ENCODE measurements at regions not wholly inside any gene's neighbourhood (a gene's known extent, or its start where the extent isn't known, plus 50 kb on each side); places are given as distances from the start of the nearest gene placed in this dataset.

DNA sequence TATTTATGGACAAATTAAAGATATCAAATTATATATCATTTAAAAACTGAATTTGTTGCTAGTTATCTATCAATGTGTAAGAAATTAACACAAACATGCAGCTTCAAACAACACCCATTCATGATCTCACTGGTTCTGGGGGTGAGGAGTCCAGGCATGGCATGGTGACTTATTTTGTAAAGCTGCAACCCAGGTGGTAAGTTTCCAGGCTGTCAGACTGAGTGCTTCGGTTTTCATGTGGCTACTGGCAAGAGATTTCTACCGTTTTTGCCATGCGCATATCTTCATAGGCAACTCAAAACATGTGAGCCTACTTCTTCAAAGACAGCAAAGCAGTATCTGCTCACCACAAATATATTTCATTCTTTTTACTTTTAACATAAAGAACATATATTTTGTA is 364.3 kb upstream of the BCHE start:
- no peaks in the 10 kb centered on the region for H3K27me3 ChIP-seq
- TF ChIP-seq POLR2AphosphoS5 (IDR thresholded peaks at IDR 0.05) (no peak), EP300 (IDR thresholded peaks at IDR 0.05) (no peak), POLR2A (IDR thresholded peaks at IDR 0.05; ENCODE audit: low read depth) (no peak)
- TF ChIP-seq, protein P1, sequence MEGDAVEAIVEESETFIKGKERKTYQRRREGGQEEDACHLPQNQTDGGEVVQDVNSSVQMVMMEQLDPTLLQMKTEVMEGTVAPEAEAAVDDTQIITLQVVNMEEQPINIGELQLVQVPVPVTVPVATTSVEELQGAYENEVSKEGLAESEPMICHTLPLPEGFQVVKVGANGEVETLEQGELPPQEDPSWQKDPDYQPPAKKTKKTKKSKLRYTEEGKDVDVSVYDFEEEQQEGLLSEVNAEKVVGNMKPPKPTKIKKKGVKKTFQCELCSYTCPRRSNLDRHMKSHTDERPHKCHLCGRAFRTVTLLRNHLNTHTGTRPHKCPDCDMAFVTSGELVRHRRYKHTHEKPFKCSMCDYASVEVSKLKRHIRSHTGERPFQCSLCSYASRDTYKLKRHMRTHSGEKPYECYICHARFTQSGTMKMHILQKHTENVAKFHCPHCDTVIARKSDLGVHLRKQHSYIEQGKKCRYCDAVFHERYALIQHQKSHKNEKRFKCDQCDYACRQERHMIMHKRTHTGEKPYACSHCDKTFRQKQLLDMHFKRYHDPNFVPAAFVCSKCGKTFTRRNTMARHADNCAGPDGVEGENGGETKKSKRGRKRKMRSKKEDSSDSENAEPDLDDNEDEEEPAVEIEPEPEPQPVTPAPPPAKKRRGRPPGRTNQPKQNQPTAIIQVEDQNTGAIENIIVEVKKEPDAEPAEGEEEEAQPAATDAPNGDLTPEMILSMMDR (IDR thresholded peaks at IDR 0.05) = no peak
- intact Hi-C loops (cut with DNase I) = no loop called here
- H3K27ac ChIP-seq (replicated peaks in 1 of 4) = no peak overlapping the region
- DNase-seq (ENCODE audit: extremely low spot score) = no peak
- no peaks in the 10 kb centered on the region for H3K36me3 ChIP-seq
- H3K4me3 ChIP-seq = no peak overlapping the region
- H3K4me1 ChIP-seq = peaks cover 0 to 9% (median 0%) of the 10 kb centered on the region in 4 donors
- WGBS = 92% methylated on average over 3 of the region's 3 CpGs
- no peaks in the 10 kb centered on the region for H3K9me3 ChIP-seq

DNA sequence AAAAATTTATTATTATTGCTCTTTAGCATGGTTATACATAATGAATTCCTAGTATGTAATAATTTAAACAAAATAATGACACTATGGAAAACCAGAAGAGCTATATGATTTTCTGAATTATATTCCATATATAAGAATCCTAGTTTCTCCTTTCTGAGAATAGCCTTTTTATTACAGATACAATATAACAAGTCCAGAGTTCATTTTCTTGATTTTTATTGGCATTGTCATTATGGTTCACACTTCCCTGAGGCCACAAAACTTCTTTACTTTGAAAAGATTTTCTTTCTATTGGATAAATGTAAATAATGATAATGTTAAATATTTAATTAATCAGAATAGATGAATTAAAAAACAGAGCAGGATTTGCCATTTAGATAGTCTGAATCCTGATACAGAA is 362.3 kb upstream of the BCHE start:
- Histone ChIP-seq H3K36me3 (no peaks in the 10 kb centered on the region), H3K9me3 (no peaks in the 10 kb centered on the region), H3K4me1 (peaks cover 0 to 9% (median 0%) of the 10 kb centered on the region in 4 donors), H3K27ac (replicated peaks in 1 of 4) (no peak overlapping the region), H3K27me3 (no peaks in the 10 kb centered on the region), H3K4me3 (no peak overlapping the region)
- intact Hi-C loops (cut with DNase I) = no loop called here
- no peak for DNase-seq (ENCODE audit: extremely low spot score)
- TF ChIP-seq POLR2A (IDR thresholded peaks at IDR 0.05; ENCODE audit: low read depth) = no peak
- TF ChIP-seq POLR2AphosphoS5 (IDR thresholded peaks at IDR 0.05) = no peak
- TF ChIP-seq, protein P1 (IDR thresholded peaks at IDR 0.05) = no peak
- TF ChIP-seq EP300 (IDR thresholded peaks at IDR 0.05) = no peak

DNA sequence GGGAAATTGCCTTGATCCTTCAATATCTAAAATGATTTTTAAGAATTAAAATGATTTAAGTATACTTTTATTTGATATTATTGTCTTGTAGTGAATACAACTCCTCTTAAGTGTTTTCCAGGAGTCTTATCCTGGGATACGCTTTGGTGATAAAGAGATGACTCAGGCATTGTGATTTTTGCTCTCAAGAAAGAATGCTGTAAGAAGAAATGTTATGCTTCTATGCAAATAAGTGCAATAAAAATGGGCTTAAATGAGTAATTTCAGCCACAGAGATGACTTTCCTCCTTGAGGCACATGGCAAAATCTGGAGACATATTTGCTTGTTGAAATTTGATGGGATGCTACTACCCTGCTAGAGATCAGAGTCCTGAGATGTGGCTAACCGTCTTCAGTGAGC is 358.6 kb upstream of the BCHE start:
- no peak overlapping the region for H3K27ac ChIP-seq (replicated peaks in 1 of 4)
- TF ChIP-seq EP300 (IDR thresholded peaks at IDR 0.05) = no peak
- TF ChIP-seq, protein P1 (IDR thresholded peaks at IDR 0.05) = no peak
- TF ChIP-seq POLR2A (IDR thresholded peaks at IDR 0.05; ENCODE audit: low read depth) = no peak
- no peak for TF ChIP-seq POLR2AphosphoS5 (IDR thresholded peaks at IDR 0.05)
- WGBS = 95% methylated on average over 2 of the region's 2 CpGs
- no peaks in the 10 kb centered on the region for H3K4me1 ChIP-seq
- intact Hi-C loops (cut with DNase I) = no loop called here
- no peaks in the 10 kb centered on the region for H3K9me3 ChIP-seq
- H3K27me3 ChIP-seq = no peaks in the 10 kb centered on the region
- no peak overlapping the region for H3K4me3 ChIP-seq
- no peaks in the 10 kb centered on the region for H3K36me3 ChIP-seq
- DNase-seq (ENCODE audit: extremely low spot score) = no peak

DNA sequence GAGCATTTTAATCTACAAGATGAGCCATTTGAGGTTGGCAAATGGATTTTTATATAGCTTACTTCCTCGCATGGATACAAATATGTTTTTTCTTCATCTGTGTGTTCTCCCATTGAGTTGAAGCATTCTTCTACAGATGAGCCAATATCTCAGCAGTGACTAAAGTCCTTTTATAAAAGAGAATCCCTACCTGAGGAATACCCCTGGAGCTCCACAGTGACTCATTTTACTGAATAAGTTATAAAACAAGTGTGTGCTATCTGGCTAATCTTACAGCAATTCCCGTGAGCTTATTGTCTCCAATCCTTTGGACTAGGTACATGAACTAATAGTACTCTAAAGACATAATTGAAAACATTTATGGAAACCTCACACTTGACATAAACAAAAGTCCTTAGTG is 354.2 kb upstream of the BCHE start:
- no peak for DNase-seq (ENCODE audit: extremely low spot score)
- no peaks in the 10 kb centered on the region for H3K36me3 ChIP-seq
- intact Hi-C loops (cut with DNase I) = no loop called here
- WGBS = 91% methylated on average over 2 of the region's 2 CpGs
- no peaks in the 10 kb centered on the region for H3K27me3 ChIP-seq
- H3K9me3 ChIP-seq = no peaks in the 10 kb centered on the region
- no peaks in the 10 kb centered on the region for H3K4me1 ChIP-seq
- no peak for TF ChIP-seq POLR2A (IDR thresholded peaks at IDR 0.05; ENCODE audit: low read depth)
- TF ChIP-seq, protein P1 (IDR thresholded peaks at IDR 0.05) = no peak
- TF ChIP-seq POLR2AphosphoS5 (IDR thresholded peaks at IDR 0.05) = no peak
- no peak for TF ChIP-seq EP300 (IDR thresholded peaks at IDR 0.05)
- no peak overlapping the region for H3K27ac ChIP-seq (replicated peaks in 1 of 4)
- H3K4me3 ChIP-seq = no peak overlapping the region

DNA sequence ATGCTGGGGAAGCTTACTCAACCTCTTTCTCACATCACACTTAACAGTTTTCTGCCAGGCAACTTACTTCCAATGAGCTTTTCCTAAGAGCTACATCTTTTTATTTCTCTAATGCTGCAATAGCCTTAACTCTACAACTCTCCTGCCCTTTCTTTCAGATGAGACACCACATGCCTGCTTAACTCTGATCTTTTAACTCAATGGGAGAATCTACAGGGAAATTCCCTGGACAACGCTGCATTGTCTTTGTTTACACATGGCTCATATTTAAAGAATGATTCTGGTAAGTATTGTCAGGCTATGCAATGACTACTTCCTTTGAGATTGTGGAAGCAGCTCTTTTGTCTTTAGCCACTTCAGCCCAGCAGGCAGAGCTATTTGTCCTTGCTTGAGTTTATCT is 353.1 kb upstream of the BCHE start:
- TF ChIP-seq, protein P1 (IDR thresholded peaks at IDR 0.05) = no peak
- TF ChIP-seq POLR2AphosphoS5 (IDR thresholded peaks at IDR 0.05) = no peak
- TF ChIP-seq POLR2A (IDR thresholded peaks at IDR 0.05; ENCODE audit: low read depth) = no peak
- TF ChIP-seq EP300 (IDR thresholded peaks at IDR 0.05) = no peak
- DNase-seq (ENCODE audit: extremely low spot score) = no peak
- H3K27ac ChIP-seq (replicated peaks in 1 of 4) = no peak overlapping the region
- H3K9me3 ChIP-seq = no peaks in the 10 kb centered on the region
- no peaks in the 10 kb centered on the region for H3K27me3 ChIP-seq
- WGBS = 39% methylated on average over 1 of the region's 1 CpG
- H3K4me1 ChIP-seq = no peaks in the 10 kb centered on the region
- no peaks in the 10 kb centered on the region for H3K36me3 ChIP-seq
- intact Hi-C loops (cut with DNase I) = no loop called here
- H3K4me3 ChIP-seq = no peak overlapping the region

Measured in esophagus muscularis mucosa (tissue), 4 donors.